Astrocyte (in vitro differentiated cells and primary cell): ENCODE measurements at regions not wholly inside any gene's neighbourhood (a gene's known extent, or its start where the extent isn't known, plus 50 kb on each side); places are given as distances from the start of the nearest gene placed in this dataset.

Experiments
- EZH2 ChIP-seq: IDR thresholded peaks from 2 replicates; pipeline ENCODE4 v1.6.1; 2012; ENCODE audit warnings: mild to moderate bottlenecking, low read length, inconsistent platforms; ENCODE audit not compliant: insufficient read depth
- TF ChIP-seq, protein P1 (sequence below): IDR thresholded peaks from 2 replicates; pipeline ENCODE4 v1.5.1; 2011; ENCODE audit warnings: low read depth, mild to moderate bottlenecking, inconsistent platforms, low read length, moderate library complexity; ENCODE audit not compliant: insufficient read depth

DNA sequence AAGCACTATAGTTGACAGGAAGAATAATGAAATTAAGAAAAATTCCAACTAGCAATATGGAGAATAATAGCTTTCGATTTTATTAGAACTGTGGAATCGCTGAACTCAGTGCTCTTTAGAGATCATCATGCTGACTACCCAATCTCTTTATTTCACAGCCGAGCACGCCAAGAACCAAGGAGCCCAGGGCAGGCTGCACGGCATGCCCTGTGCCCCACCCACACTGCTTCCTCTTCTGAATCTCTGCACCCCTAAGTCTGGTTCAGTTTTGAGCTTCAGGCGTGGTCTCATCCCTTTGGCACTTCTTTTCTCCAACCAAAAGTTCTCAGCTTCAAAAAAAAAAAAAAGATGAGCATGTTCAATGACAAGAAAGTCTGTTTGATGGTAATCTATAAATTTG lies 92.4 kb upstream of the ZNF800 start:
- TF ChIP-seq, protein P1, sequence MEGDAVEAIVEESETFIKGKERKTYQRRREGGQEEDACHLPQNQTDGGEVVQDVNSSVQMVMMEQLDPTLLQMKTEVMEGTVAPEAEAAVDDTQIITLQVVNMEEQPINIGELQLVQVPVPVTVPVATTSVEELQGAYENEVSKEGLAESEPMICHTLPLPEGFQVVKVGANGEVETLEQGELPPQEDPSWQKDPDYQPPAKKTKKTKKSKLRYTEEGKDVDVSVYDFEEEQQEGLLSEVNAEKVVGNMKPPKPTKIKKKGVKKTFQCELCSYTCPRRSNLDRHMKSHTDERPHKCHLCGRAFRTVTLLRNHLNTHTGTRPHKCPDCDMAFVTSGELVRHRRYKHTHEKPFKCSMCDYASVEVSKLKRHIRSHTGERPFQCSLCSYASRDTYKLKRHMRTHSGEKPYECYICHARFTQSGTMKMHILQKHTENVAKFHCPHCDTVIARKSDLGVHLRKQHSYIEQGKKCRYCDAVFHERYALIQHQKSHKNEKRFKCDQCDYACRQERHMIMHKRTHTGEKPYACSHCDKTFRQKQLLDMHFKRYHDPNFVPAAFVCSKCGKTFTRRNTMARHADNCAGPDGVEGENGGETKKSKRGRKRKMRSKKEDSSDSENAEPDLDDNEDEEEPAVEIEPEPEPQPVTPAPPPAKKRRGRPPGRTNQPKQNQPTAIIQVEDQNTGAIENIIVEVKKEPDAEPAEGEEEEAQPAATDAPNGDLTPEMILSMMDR, result no peak
- TF ChIP-seq EZH2, result no peak
